GM13976 (cell line): ENCODE measurements at regions not wholly inside any gene's neighbourhood (a gene's known extent, or its start where the extent isn't known, plus 50 kb on each side); places are given as distances from the start of the nearest gene placed in this dataset.

Experiments
- DNase-seq: peaks from one replicate; pipeline ENCODE4 v3.0.0; 2012; ENCODE audit warnings: low spot score
- CTCF ChIP-seq: IDR thresholded peaks from 2 replicates; pipeline ENCODE4 v1.5.1; 2012; ENCODE audit warnings: borderline replicate concordance, mild to moderate bottlenecking; ENCODE audit not compliant: insufficient read depth; ENCODE audit errors: extremely low read depth, missing control alignments, control extremely low read depth
- in situ Hi-C: fragments of 300-500 bp; cut with MboI; formaldehyde crosslinking; loops from one replicate; pipeline ENCODE4 v1.12.0; 2022; ENCODE audit warnings: low sequenced_read_pairs, mixed read lengths, inconsistent platforms; ENCODE audit not compliant: unreplicated experiment

- TF ChIP-seq CTCF = no peak
- in situ Hi-C loops = no loop called here
- no peak for DNase-seq
Measured at GRCh38 chr3:147213633-147214032, 192.7 kb downstream of the ZIC4 start.

- no peak for TF ChIP-seq CTCF
- no peak for DNase-seq
- in situ Hi-C loops = no loop called here
Measured at GRCh38 chr3:147210676-147211075, 195.7 kb downstream of the ZIC4 start.

GRCh38 chr3:147201086-147201485 lies 205.3 kb downstream of the ZIC4 start:
- TF ChIP-seq CTCF = no peak
- in situ Hi-C loops = no loop called here
- DNase-seq = no peak

GRCh38 chr3:147200545-147200944 lies 205.8 kb downstream of the ZIC4 start:
- DNase-seq = no peak
- TF ChIP-seq CTCF = no peak
- in situ Hi-C loops = no loop called here

GRCh38 chr3:147197739-147198138 lies 208.6 kb downstream of the ZIC4 start:
- in situ Hi-C loops = no loop called here

GRCh38 chr3:147195887-147196286 lies 210.5 kb downstream of the ZIC4 start:
- no peak for DNase-seq
- TF ChIP-seq CTCF = no peak
- in situ Hi-C loops = no loop called here

More at GRCh38 chr3:147197739-147198138, 208.6 kb downstream of the ZIC4 start:
- no peak for TF ChIP-seq CTCF
- no peak for DNase-seq
